Astrocyte of the cerebellum (primary cell): ENCODE measurements at regions not wholly inside any gene's neighbourhood (a gene's known extent, or its start where the extent isn't known, plus 50 kb on each side); places are given as distances from the start of the nearest gene placed in this dataset.
"Not testable (repeated sequence)": the region's sequence is repeated elsewhere in the genome, so short reads cannot be mapped to it uniquely, and the experiment has no call there.

Source experiments
- DNase-seq: peaks from one replicate; pipeline ENCODE4 v3.0.0-alpha.2; 2011; ENCODE audit warnings: low read depth
- H3K4me3 ChIP-seq: 2 replicates; pipeline ENCODE4 v1.5.1; 2011; ENCODE audit warnings: mild to moderate bottlenecking, low read depth, low read length, moderate library complexity
- CTCF ChIP-seq: IDR thresholded peaks from 2 replicates; pipeline ENCODE4 v1.5.1; 2012; ENCODE audit warnings: low read length, low read depth, moderate library complexity, mild to moderate bottlenecking; ENCODE audit errors: missing control alignments
- in situ Hi-C: cut with HindIII; loops from 2 replicates; pipeline ENCODE4 v1.10.0; 2017; ENCODE audit warnings: low sequenced_read_pairs

- DNase-seq, result no peak
- no peak for TF ChIP-seq CTCF
- no peak overlapping the region for H3K4me3 ChIP-seq
- in situ Hi-C loops, result no loop called here
Observed at GRCh38 chr5:68849906-68850305, 243.9 kb upstream of the SLC30A5 start.

- no peak for DNase-seq
Observed at GRCh38 chr5:68861099-68861498, 232.7 kb upstream of the SLC30A5 start.

GRCh38 chr5:68862560-68862959, 231.3 kb upstream of the SLC30A5 start:
- no peak for DNase-seq
- H3K4me3 ChIP-seq, result no peak overlapping the region
- in situ Hi-C loops, result no loop called here
- TF ChIP-seq CTCF, result no peak

More at GRCh38 chr5:68861099-68861498, 232.7 kb upstream of the SLC30A5 start:
- no peak for TF ChIP-seq CTCF
- in situ Hi-C loops, result no loop called here
- H3K4me3 ChIP-seq, result no peak overlapping the region

- DNase-seq, H3K4me3 ChIP-seq, in situ Hi-C loops: not testable (repeated sequence)
Observed at GRCh38 chr5:68865192-68865591, 228.6 kb upstream of the SLC30A5 start.

- TF ChIP-seq CTCF, result no peak
- no peak for DNase-seq
- in situ Hi-C loops, result no loop called here
- H3K4me3 ChIP-seq, result no peak overlapping the region
Observed at GRCh38 chr5:68872088-68872839, 221.6 kb upstream of the SLC30A5 start.

- no peak for TF ChIP-seq CTCF
- in situ Hi-C loops, result no loop called here
- no peak overlapping the region for H3K4me3 ChIP-seq
- no peak for DNase-seq
Observed at GRCh38 chr5:68873198-68873597, 220.6 kb upstream of the SLC30A5 start.

GRCh38 chr5:68875351-68875750, 218.5 kb upstream of the SLC30A5 start:
- in situ Hi-C loops, result no loop called here
- DNase-seq, result no peak

More at GRCh38 chr5:68875351-68875750, 218.5 kb upstream of the SLC30A5 start:
- TF ChIP-seq CTCF, result no peak
- no peak overlapping the region for H3K4me3 ChIP-seq
